Osteoblast (primary cell): ENCODE measurements at regions not wholly inside any gene's neighbourhood (a gene's known extent, or its start where the extent isn't known, plus 50 kb on each side); places are given as distances from the start of the nearest gene placed in this dataset.
"Not testable (repeated sequence)": the region's sequence is repeated elsewhere in the genome, so short reads cannot be mapped to it uniquely, and the experiment has no call there.

ENCODE experiments used
- DNase-seq: peaks from one replicate; pipeline ENCODE4 v3.0.0; 2011; ENCODE audit warnings: low spot score, mixed read lengths; ENCODE audit not compliant: insufficient read length; ENCODE audit errors: missing footprints
- H2AFZ ChIP-seq: 2 replicates; pipeline ENCODE4 v1.6.0; 2011; ENCODE audit warnings: mild to moderate bottlenecking, low read length
- H3K27ac ChIP-seq: 2 replicates; pipeline ENCODE4 v1.5.1; 2011; ENCODE audit warnings: mild to moderate bottlenecking, low read depth, low read length, moderate library complexity
- H3K27me3 ChIP-seq: 2 replicates; pipeline ENCODE4 v1.6.0; 2012; ENCODE audit warnings: mild to moderate bottlenecking, control low read depth, inconsistent platforms, low read length, moderate library complexity; ENCODE audit not compliant: insufficient read depth
- H3K36me3 ChIP-seq: 2 replicates; pipeline ENCODE4 v1.5.1; 2011; ENCODE audit warnings: mild to moderate bottlenecking, low read length, control low read depth, moderate library complexity; ENCODE audit not compliant: insufficient read depth
- H3K4me1 ChIP-seq: 2 replicates; pipeline ENCODE4 v1.5.1; 2011; ENCODE audit warnings: mild to moderate bottlenecking, low read length, control low read depth, moderate library complexity; ENCODE audit not compliant: insufficient read depth
- H3K4me2 ChIP-seq: 2 replicates; pipeline ENCODE4 v1.6.0; 2011; ENCODE audit warnings: mild to moderate bottlenecking, low read length; ENCODE audit not compliant: insufficient read depth
- H3K4me3 ChIP-seq: fragments of 200-600 bp; sonication (generic); 3 replicates; pipeline ENCODE4 v1.5.1; 2012; ENCODE audit warnings: mild to moderate bottlenecking, low read length, inconsistent platforms; ENCODE audit not compliant: insufficient read depth
- H3K79me2 ChIP-seq: 2 replicates; pipeline ENCODE4 v1.6.0; 2012; ENCODE audit warnings: mild to moderate bottlenecking, low read length, control low read depth, inconsistent platforms; ENCODE audit not compliant: insufficient read depth
- H3K9me3 ChIP-seq: 2 replicates; pipeline ENCODE4 v1.5.1; 2011; ENCODE audit warnings: low read depth, low read length, control low read depth
- H4K20me1 ChIP-seq: 2 replicates; pipeline ENCODE4 v1.6.0; 2012; ENCODE audit warnings: mild to moderate bottlenecking, low read length, control low read depth; ENCODE audit not compliant: insufficient read depth
- TF ChIP-seq, protein P1 (sequence below): IDR thresholded peaks from 2 replicates; pipeline ENCODE4 v1.5.1; 2011; ENCODE audit warnings: mild to moderate bottlenecking, low read depth, low read length, moderate library complexity; ENCODE audit errors: extremely low read depth

DNA sequence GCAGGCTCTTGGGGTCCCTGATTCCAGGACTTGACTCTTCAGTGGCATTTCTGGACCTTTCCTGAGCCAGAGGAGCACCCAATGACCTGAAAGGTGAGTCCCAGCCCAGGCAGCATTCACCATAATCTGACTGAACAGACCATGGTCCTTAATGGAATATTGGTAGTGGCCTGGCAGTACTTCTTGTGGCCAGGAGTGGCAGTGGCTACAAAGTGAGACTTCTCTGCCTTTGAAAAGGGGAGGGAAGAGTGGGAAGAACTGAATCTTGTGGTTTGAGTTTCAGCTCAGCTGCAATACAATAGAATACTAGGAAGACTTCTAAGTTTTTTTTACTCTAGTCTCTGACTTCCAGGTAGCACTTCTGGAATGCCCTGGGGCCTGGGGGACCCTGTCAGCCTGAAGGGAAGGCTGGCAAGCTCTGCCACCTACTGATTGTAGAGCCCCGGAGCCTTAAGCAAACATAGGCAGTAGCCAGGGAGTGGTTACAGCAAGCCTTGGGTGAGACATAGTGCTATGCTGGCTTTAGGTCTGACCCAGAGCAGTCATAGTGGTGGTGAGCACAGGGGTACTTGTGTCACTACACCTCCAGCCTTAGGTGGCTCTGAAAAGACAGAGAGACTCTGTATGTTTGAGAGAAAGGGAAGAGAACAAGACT, 674.2 kb upstream of the MANEA start:
- TF ChIP-seq, protein P1, sequence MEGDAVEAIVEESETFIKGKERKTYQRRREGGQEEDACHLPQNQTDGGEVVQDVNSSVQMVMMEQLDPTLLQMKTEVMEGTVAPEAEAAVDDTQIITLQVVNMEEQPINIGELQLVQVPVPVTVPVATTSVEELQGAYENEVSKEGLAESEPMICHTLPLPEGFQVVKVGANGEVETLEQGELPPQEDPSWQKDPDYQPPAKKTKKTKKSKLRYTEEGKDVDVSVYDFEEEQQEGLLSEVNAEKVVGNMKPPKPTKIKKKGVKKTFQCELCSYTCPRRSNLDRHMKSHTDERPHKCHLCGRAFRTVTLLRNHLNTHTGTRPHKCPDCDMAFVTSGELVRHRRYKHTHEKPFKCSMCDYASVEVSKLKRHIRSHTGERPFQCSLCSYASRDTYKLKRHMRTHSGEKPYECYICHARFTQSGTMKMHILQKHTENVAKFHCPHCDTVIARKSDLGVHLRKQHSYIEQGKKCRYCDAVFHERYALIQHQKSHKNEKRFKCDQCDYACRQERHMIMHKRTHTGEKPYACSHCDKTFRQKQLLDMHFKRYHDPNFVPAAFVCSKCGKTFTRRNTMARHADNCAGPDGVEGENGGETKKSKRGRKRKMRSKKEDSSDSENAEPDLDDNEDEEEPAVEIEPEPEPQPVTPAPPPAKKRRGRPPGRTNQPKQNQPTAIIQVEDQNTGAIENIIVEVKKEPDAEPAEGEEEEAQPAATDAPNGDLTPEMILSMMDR = no peak
- Histone ChIP-seq H3K4me1 (no peaks in the 10 kb centered on the region), H4K20me1 (no peaks in the 10 kb centered on the region), H2AFZ (no peak overlapping the region), H3K36me3 (no peaks in the 10 kb centered on the region), H3K4me2 (no peak overlapping the region), H3K27ac (no peak overlapping the region), H3K9me3 (peaks cover 3% of the 10 kb centered on the region), H3K27me3 (no peaks in the 10 kb centered on the region), H3K4me3 (no peak overlapping the region), H3K79me2 (no peaks in the 10 kb centered on the region)
- no peak for DNase-seq

DNA sequence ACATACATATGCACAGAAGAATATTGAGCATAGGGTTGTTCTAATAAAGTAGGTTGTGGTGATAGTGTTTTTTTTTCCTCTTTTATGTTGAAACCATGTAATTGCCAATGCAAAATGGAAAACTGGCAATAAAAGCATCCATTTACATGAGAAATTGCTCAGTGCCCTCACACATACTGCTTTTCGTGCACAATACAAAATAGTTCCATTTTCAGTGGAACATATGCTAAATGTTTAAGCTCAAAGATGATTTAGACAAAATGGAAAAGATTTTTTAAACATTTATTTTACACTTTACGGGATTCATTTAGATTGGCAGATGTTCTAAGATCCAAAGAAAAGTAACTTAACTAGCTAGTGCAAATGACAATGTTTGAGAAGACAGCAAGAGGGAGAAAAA, 678.1 kb upstream of the MANEA start:
- TF ChIP-seq, protein P1 = no peak
- H3K9me3 ChIP-seq = peaks cover 5% of the 10 kb centered on the region
- H3K4me1 ChIP-seq = no peaks in the 10 kb centered on the region
- no peak overlapping the region for H3K27ac ChIP-seq
- H3K27me3 ChIP-seq = no peaks in the 10 kb centered on the region
- no peaks in the 10 kb centered on the region for H4K20me1 ChIP-seq
- H2AFZ ChIP-seq = no peak overlapping the region
- H3K4me3 ChIP-seq = no peak overlapping the region
- no peaks in the 10 kb centered on the region for H3K79me2 ChIP-seq
- H3K36me3 ChIP-seq = no peaks in the 10 kb centered on the region
- H3K4me2 ChIP-seq = no peak overlapping the region
- DNase-seq = no peak

DNA sequence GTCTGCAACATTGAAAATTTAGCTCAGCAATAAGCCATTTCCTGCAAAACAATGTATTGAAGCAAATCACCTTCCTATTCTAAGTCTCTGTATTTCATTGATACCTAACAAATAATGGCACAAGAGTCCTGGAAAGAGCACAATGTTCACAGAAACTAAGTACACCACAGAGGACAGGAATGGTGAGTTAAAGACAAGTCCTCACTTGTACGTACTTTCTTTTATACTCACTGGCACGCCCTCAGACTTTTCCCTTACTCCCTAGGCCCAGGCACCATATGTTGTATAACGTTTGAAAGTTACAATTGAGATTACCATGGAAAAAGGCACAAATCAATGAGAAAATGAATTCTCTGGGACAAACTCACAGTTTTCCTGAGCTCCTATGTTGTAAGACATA, 683.0 kb upstream of the MANEA start:
- Histone ChIP-seq H3K4me3 (no peak overlapping the region), H3K27me3 (no peaks in the 10 kb centered on the region), H3K9me3 (peaks cover 5% of the 10 kb centered on the region), H2AFZ (no peak overlapping the region), H3K27ac (no peak overlapping the region), H3K4me1 (no peaks in the 10 kb centered on the region), H4K20me1 (no peaks in the 10 kb centered on the region), H3K79me2 (no peaks in the 10 kb centered on the region), H3K4me2 (no peak overlapping the region), H3K36me3 (no peaks in the 10 kb centered on the region)
- TF ChIP-seq, protein P1 = no peak
- no peak for DNase-seq

DNA sequence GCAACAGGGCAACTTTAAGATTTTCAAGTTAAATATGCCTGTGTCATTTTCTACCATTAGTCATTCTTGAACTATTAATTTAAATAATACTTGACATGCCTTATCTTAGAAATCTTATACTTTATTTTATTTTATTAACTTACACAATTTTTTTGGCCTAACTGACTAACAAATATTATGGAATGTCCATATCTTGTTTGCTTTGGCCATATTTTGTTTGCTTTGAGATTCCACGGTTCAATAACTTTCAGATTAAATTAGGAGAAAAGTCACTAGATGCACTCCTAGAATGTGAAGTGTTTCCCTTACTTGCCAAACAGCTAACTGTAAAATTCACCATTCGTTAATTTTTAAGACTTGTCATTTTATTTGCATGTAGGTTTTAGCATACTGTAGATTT, 684.0 kb upstream of the MANEA start:
- no peaks in the 10 kb centered on the region for H3K27me3 ChIP-seq
- no peaks in the 10 kb centered on the region for H3K79me2 ChIP-seq
- TF ChIP-seq, protein P1 = no peak

DNA sequence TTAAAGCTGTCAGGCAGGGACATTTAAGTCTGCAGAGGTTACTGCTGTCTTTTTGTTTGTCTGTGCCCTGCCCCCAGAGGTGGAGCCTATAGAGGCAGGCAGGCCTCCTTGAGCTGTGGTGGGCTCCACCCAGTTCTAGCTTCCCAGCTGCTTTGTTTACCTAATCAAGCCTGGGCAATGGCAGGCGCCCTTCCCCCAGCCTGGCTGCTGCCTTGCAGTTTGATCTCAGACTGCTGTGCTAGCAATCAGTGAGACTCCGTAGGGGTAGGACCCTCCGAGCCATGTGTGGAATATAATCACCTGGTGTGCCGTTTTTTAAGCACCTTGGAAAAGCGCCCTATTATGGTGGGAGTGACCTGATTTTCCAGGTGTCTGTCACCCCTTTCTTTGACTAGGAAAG, 703.5 kb upstream of the MANEA start:
- not testable (repeated sequence) for H3K4me2 ChIP-seq, H3K9me3 ChIP-seq, H3K4me1 ChIP-seq, H3K4me3 ChIP-seq, H3K27ac ChIP-seq, H3K36me3 ChIP-seq, H3K27me3 ChIP-seq, H2AFZ ChIP-seq, DNase-seq, H4K20me1 ChIP-seq, H3K79me2 ChIP-seq

More for the DNA sequence above, 684.0 kb upstream of the MANEA start:
- Histone ChIP-seq H4K20me1 (no peaks in the 10 kb centered on the region), H3K4me3 (no peak overlapping the region), H3K36me3 (no peaks in the 10 kb centered on the region), H3K9me3 (peaks cover 5% of the 10 kb centered on the region), H3K4me1 (no peaks in the 10 kb centered on the region), H3K27ac (no peak overlapping the region), H2AFZ (no peak overlapping the region), H3K4me2 (no peak overlapping the region)
- no peak for DNase-seq
